WTC11 (cell line): ENCODE measurements at regions not wholly inside any gene's neighbourhood (a gene's known extent, or its start where the extent isn't known, plus 50 kb on each side); places are given as distances from the start of the nearest gene placed in this dataset.

Source experiments
- ATAC-seq: fragments of 200-7000 bp; cut with Tn5 transposase; 2 replicates; pipeline ENCODE4 v1.10.0; 2021; ENCODE audit warnings: mild to moderate bottlenecking, moderate library complexity
- CTCF ChIA-PET: fragments of 300-600 bp; sonication (Branson Sonifier 250); formaldehyde crosslinking; loops from one replicate; lab custom pipeline; 2021; ENCODE audit warnings: antibody characterized with exemption; lab: Charles Lee
- POLR2A ChIA-PET: fragments of 350-600 bp; sonication (Branson Sonifier 250); formaldehyde crosslinking; loops from one replicate; lab custom pipeline; 2021; ENCODE audit warnings: antibody characterized with exemption; lab: Charles Lee
- DNase-seq: peaks from one replicate; pipeline ENCODE4 v3.0.0; 2021; ENCODE audit warnings: low spot score
- H3K27ac Mint-ChIP-seq: 2 replicates; pipeline ENCODE4 v1.8.0; 2021; ENCODE audit warnings: mixed read lengths
- H3K27me3 Mint-ChIP-seq: 2 replicates; pipeline ENCODE4 v1.8.0; 2021; ENCODE audit warnings: low read depth, mild to moderate bottlenecking, moderate library complexity, mixed read lengths
- H3K36me3 Mint-ChIP-seq: 2 replicates; pipeline ENCODE4 v1.8.0; 2021; ENCODE audit warnings: mixed read lengths
- H3K4me1 Mint-ChIP-seq: 2 replicates; pipeline ENCODE4 v1.8.0; 2022; ENCODE audit warnings: mixed read lengths
- H3K4me3 Mint-ChIP-seq: 2 replicates; pipeline ENCODE4 v1.8.0; 2021; ENCODE audit warnings: mild to moderate bottlenecking, moderate library complexity, mixed read lengths
- H3K9me3 Mint-ChIP-seq: 2 replicates; pipeline ENCODE4 v1.8.0; 2021; ENCODE audit warnings: mixed read lengths
- ARID4B ChIP-seq: sonication (generic); formaldehyde crosslinking; IDR thresholded peaks from 2 replicates; pipeline ENCODE4 v1.8.0; 2023; ENCODE audit warnings: missing genetic modification reagents, mild to moderate bottlenecking, borderline replicate concordance
- ATF6 ChIP-seq: sonication (generic); formaldehyde crosslinking; IDR thresholded peaks from 2 replicates; pipeline ENCODE4 v1.8.1; 2023; ENCODE audit warnings: mild to moderate bottlenecking, missing genetic modification reagents
- CBFB ChIP-seq: sonication (generic); formaldehyde crosslinking; IDR thresholded peaks from 2 replicates; pipeline ENCODE4 v1.8.1; 2022; ENCODE audit warnings: mild to moderate bottlenecking, low read depth, missing genetic modification reagents
- CDX4 ChIP-seq: fragments of 250-450 bp; sonication (Bioruptor Pico); IDR thresholded peaks from 2 replicates; pipeline ENCODE4 v1.9.0; 2021; ENCODE audit warnings: moderate library complexity, mild to moderate bottlenecking, inconsistent platforms, borderline replicate concordance
- CREB1 ChIP-seq: sonication (generic); formaldehyde crosslinking; IDR thresholded peaks from 2 replicates; pipeline ENCODE4 v1.8.0; 2023; ENCODE audit warnings: mild to moderate bottlenecking, missing genetic modification reagents
- CTCF ChIP-seq: fragments of 200-600 bp; IDR thresholded peaks from 2 replicates; pipeline ENCODE4 v1.8.0; 2022; ENCODE audit warnings: antibody characterized with exemption
- E2F1 ChIP-seq: sonication (generic); formaldehyde crosslinking; IDR thresholded peaks from 2 replicates; pipeline ENCODE4 v1.8.0; 2022; ENCODE audit warnings: mild to moderate bottlenecking, missing genetic modification reagents
- FOXK1 ChIP-seq: sonication (generic); formaldehyde crosslinking; IDR thresholded peaks from 2 replicates; pipeline ENCODE4 v1.8.0; 2022; ENCODE audit warnings: mild to moderate bottlenecking, moderate library complexity, missing genetic modification reagents
- FOXP1 ChIP-seq: sonication (generic); formaldehyde crosslinking; IDR thresholded peaks from 2 replicates; pipeline ENCODE4 v1.8.0; 2022; ENCODE audit warnings: missing genetic modification reagents, mild to moderate bottlenecking, moderate library complexity, borderline replicate concordance
- GABPB1 ChIP-seq: sonication (generic); formaldehyde crosslinking; IDR thresholded peaks from 2 replicates; pipeline ENCODE4 v1.8.1; 2023; ENCODE audit warnings: mild to moderate bottlenecking, missing genetic modification reagents
- IRF2 ChIP-seq: sonication (generic); formaldehyde crosslinking; IDR thresholded peaks from 2 replicates; pipeline ENCODE4 v1.8.0; 2022; ENCODE audit warnings: low read depth, missing genetic modification reagents, borderline replicate concordance
- MYBL2 ChIP-seq: sonication (generic); formaldehyde crosslinking; IDR thresholded peaks from 2 replicates; pipeline ENCODE4 v1.8.1; 2023; ENCODE audit warnings: mild to moderate bottlenecking, moderate library complexity, missing genetic modification reagents
- NFATC4 ChIP-seq: fragments of 250-450 bp; sonication (Bioruptor Pico); IDR thresholded peaks from 2 replicates; pipeline ENCODE4 v1.9.0; 2021; ENCODE audit warnings: mild to moderate bottlenecking
- NR1H2 ChIP-seq: sonication (generic); formaldehyde crosslinking; IDR thresholded peaks from 2 replicates; pipeline ENCODE4 v1.9.0; 2021; ENCODE audit warnings: mild to moderate bottlenecking, moderate library complexity, missing genetic modification reagents
- PRDM15 ChIP-seq: sonication (generic); formaldehyde crosslinking; IDR thresholded peaks from 2 replicates; pipeline ENCODE4 v1.8.0; 2022; ENCODE audit warnings: missing genetic modification reagents
- PRRX2 ChIP-seq: fragments of 250-450 bp; sonication (Bioruptor Pico); IDR thresholded peaks from 2 replicates; pipeline ENCODE4 v1.8.0; 2021; ENCODE audit warnings: mild to moderate bottlenecking
- RORB ChIP-seq: fragments of 250-450 bp; sonication (Bioruptor Pico); IDR thresholded peaks from 2 replicates; pipeline ENCODE4 v1.9.0; 2021; ENCODE audit warnings: mild to moderate bottlenecking
- SOX15 ChIP-seq: fragments of 250-450 bp; sonication (Bioruptor Pico); IDR thresholded peaks from 2 replicates; pipeline ENCODE4 v1.9.0; 2021; ENCODE audit warnings: mild to moderate bottlenecking
- SP1 ChIP-seq: sonication (generic); formaldehyde crosslinking; conservative IDR thresholded peaks from 2 replicates; pipeline ENCODE4 v1.8.1; 2022; ENCODE audit warnings: missing genetic modification reagents
- TCF7 ChIP-seq: sonication (generic); formaldehyde crosslinking; IDR thresholded peaks from 2 replicates; pipeline ENCODE4 v1.8.0; 2022; ENCODE audit warnings: mild to moderate bottlenecking, low read depth, missing genetic modification reagents, moderate library complexity
- ZMAT4 ChIP-seq: fragments of 250-450 bp; sonication (Bioruptor Pico); IDR thresholded peaks from 2 replicates; pipeline ENCODE4 v1.9.0; 2021; ENCODE audit warnings: mild to moderate bottlenecking
- ZNF396 ChIP-seq: fragments of 250-450 bp; sonication (Bioruptor Pico); IDR thresholded peaks from 2 replicates; pipeline ENCODE4 v1.8.0; 2021; ENCODE audit warnings: mild to moderate bottlenecking, moderate library complexity, borderline replicate concordance
- ZNF416 ChIP-seq: fragments of 250-450 bp; sonication (Bioruptor Pico); IDR thresholded peaks from 2 replicates; pipeline ENCODE4 v1.9.0; 2021; ENCODE audit warnings: mild to moderate bottlenecking, inconsistent platforms

GRCh38 chr6:97361286-97361685 lies 78.3 kb upstream of the MMS22L start:
- H3K4me3 Mint-ChIP-seq: no peak overlapping the region
- no peaks in the 10 kb centered on the region for H3K27me3 Mint-ChIP-seq
- no peaks in the 10 kb centered on the region for H3K4me1 Mint-ChIP-seq
- DNase-seq: no peak
- H3K36me3 Mint-ChIP-seq: no peaks in the 10 kb centered on the region
- ATAC-seq: no peak
- CTCF ChIA-PET: no interaction called here
- POLR2A ChIA-PET: no interaction called here
- no peak overlapping the region for H3K27ac Mint-ChIP-seq
- TF ChIP-seq E2F1 (CRISPR knock-in tag): no peak
- TF ChIP-seq CTCF: no peak
- TF ChIP-seq PRDM15: no peak
- no peak for TF ChIP-seq GABPB1 (CRISPR knock-in tag)
- TF ChIP-seq ARID4B (CRISPR knock-in tag): no peak
- no peak for TF ChIP-seq ZNF416 (CRISPR knock-in tag)
- no peak for TF ChIP-seq NR1H2 (CRISPR knock-in tag)
- TF ChIP-seq SOX15 (CRISPR knock-in tag): no peak
- no peak for TF ChIP-seq CDX4
- no peak for TF ChIP-seq CREB1
- TF ChIP-seq RORB (CRISPR knock-in tag): no peak
- TF ChIP-seq PRRX2 (CRISPR knock-in tag): no peak
- no peak for TF ChIP-seq TCF7 (CRISPR knock-in tag)
- TF ChIP-seq FOXK1: no peak
- no peak for TF ChIP-seq ZMAT4 (CRISPR knock-in tag)
- TF ChIP-seq, all 79 proteins: peak for 0
- no peaks in the 10 kb centered on the region for H3K9me3 Mint-ChIP-seq

GRCh38 chr6:97364327-97364726 lies 81.3 kb upstream of the MMS22L start:
- Mint-ChIP-seq H3K27ac (no peak overlapping the region), H3K4me1 (no peaks in the 10 kb centered on the region), H3K9me3 (no peaks in the 10 kb centered on the region), H3K27me3 (no peaks in the 10 kb centered on the region), H3K4me3 (no peak overlapping the region), H3K36me3 (no peaks in the 10 kb centered on the region)
- ChIA-PET CTCF (interaction anchor here (1.0 kb wide), 1 partner anchor 150 kb away, joined by 4 read pairs; no protein-coding TSS in a partner anchor), POLR2A (no interaction called here)
- ATAC-seq: no peak
- no peak for DNase-seq
- no peak for TF ChIP-seq IRF2
- TF ChIP-seq FOXP1 (CRISPR knock-in tag): no peak
- no peak for TF ChIP-seq SP1 (CRISPR knock-in tag)
- no peak for TF ChIP-seq ZNF396 (CRISPR knock-in tag)
- no peak for TF ChIP-seq ZMAT4 (CRISPR knock-in tag)
- no peak for TF ChIP-seq ATF6 (CRISPR knock-in tag)
- no peak for TF ChIP-seq NFATC4
- TF ChIP-seq CBFB (CRISPR knock-in tag): no peak
- TF ChIP-seq MYBL2 (CRISPR knock-in tag): no peak
